GM21423 (cell line): ENCODE measurements at regions not wholly inside any gene's neighbourhood (a gene's known extent, or its start where the extent isn't known, plus 50 kb on each side); places are given as distances from the start of the nearest gene placed in this dataset.
A peak's percentile ranks its signal among the peaks of the same experiment; 100 is the strongest.

Experiments used
- ATAC-seq: cut with Tn5 transposase; IDR thresholded peaks from one replicate; pipeline ENCODE4 v1.9.1; 2021; ENCODE audit warnings: mild to moderate bottlenecking, moderate library complexity; ENCODE audit not compliant: unreplicated experiment

DNA sequence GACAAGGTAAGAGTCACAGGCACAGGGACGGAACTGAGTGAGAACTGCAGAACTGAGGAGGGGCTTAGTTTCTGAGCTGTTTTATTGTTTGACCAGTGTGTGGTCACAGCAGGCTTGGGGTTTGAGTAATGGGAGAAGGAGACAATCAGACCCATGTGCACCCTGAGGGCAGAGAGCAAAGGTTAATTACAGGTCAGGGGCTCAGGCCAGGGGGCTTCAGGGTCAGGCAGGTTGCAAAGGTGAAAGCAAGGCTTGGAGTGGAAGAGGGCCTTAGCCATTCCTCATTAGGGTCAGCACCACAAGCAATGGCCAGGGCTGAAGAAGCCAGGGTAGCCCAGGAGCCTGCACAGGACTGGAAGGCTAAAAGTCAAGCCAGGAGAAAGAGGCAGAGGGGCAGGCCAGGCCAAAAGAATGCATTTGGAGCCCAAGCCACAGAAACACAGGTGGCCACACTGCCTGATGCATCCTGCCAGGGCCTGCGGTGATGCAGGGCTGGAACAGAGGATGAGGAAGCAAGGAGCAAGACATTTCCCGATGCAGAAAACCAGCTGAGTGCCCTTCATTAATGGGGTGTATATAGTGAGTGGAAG, 209.8 kb upstream of the GYPC start:
- ATAC-seq: no peak

DNA sequence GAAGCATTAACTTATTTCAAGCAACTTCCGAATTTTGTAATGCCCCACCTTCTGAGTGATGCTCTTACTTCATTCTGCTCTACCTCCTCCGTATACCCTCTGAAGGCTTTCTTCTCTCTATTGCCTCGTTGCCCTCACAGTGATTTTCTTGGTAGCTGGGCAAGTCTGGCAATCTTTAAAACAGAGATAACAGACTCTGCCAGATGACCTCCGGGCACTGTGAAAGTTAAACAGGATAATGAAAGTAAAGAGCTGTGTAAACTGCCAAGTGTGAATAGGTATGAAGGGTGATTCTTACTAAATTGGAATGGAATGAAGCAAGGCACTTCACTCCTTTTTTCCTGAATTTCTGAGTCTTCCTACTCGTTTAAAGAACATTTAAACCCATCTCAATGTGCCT, 207.3 kb upstream of the GYPC start:
- ATAC-seq: no peak

DNA sequence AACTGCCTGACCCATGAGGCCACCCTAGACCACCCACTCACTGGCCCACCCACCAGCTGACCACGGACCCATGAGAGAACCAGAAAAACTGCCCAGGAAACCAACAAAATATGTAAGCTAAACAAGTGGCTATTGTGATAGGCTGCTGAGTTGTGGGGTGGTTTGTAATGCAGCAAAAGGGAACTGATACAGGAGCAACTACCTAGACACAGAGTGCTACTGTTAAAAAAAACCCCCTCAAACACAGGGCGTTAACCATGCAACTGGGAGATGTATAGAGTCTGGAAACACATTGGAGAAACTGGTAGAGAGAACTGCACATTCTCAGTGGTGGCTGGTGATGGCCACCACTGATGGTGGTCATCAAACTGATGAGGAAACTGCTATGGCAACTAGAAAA, 206.3 kb upstream of the GYPC start:
- ATAC-seq: peak; percentile 95

GRCh38 chr2:126463892-126464674, 191.9 kb upstream of the GYPC start:
- no peak for ATAC-seq

GRCh38 chr2:126467367-126468054, 188.4 kb upstream of the GYPC start:
- peak; percentile 92 for ATAC-seq

DNA sequence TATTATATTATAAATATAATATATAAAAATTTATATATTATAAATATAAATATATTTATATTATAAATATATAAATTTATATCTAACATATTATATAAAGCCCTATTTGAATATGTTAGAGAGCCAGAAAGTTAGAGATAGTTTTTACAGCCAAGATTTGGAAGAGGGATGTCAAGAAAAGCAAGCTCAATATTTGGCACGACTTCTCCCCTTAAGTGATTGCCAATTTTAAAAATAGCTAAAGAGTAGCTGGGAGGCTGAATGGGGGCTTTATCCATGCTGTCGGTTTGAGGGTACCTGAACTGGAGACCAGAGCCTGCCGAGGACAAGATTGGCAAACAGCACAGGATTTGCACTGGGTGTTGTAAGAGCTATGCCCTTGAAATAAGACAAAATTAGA, 180.9 kb upstream of the GYPC start:
- ATAC-seq: no peak

DNA sequence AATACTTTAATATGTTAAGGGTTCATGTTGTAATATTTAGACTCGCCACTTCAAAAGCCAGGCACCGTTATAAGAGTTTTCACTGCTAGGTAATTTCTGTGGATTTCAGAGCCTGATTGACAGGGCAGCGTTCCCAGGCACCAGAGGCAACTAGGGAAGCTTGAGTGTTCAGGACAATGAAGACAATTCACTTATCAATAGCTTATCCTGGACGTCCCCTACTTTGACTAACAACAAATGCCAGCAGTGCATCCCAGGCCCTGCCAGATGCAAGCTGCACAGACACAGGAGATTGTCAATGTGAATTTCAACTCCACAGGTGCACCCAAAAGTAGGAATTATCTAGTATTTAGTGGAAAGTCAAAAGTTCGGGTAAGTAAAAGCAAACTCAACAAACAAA, 179.3 kb upstream of the GYPC start:
- no peak for ATAC-seq

GRCh38 chr2:126480033-126480432, 175.9 kb upstream of the GYPC start:
- ATAC-seq: no peak

DNA sequence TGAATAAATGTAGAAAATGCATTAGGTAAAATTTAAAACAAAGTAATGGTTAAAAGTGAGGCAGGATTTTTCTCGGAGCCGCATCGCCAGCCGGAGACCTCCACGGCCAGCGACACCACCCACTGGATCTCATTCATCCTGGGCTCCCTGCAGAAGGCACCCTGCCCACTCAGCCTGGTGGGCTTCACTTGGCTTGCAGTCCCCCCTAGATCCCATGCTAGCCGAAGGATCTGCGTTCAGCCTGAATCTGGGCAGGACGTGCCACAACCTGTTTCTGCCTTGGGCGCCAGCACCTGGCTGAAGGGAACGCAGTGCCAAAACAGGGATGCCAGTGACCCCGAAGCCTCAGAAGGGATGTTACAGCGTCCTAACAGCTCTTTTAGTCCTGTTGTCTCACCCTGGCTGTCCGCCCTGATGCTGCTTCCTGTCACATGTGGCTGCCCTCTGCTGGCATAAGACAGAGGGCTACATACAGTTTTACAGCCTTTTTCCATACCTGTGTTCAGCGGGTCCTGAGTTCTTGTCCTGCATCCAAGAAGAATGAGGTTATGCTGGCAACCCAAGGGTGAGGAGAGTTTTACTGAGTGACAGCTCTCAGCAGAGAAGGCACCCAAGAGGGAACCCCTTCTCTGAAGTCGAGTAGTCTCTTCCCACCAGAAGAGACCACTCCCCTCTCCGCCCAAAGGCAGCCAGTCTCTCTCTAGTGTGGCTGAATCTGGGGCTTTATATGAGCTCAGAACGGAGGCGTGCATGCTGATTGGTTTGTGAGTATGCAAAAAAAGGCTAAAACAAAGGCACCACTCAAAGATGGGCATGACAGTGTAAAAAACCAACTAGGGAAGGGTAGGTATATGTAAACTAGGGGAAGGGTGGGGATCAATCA, 173.1 kb upstream of the GYPC start:
- ATAC-seq: no peak

- no peak for ATAC-seq
Measured at GRCh38 chr2:126494593-126494992, 161.4 kb upstream of the GYPC start.

DNA sequence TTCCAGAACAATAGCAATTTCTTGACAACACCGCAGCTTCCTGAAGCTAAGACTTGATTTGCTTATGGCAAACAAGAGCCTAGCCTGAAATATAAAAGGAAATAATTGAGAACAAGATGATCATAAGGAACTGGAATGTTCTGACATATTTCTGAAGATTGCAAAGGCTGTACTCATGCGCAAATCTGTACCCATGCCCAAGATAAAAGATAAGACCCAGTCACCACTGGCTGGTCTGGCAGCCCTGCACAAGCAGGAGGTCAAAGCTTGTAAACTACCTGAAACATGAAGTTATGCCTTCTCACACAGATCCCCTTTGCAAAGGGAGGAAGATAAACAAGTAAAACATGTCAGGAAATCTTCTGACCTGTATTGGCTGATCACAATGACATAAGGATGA, 160.8 kb upstream of the GYPC start:
- no peak for ATAC-seq

GRCh38 chr2:126496493-126496892, 159.5 kb upstream of the GYPC start:
- ATAC-seq: peak; percentile 82

- no peak for ATAC-seq
Measured at GRCh38 chr2:126503476-126503875, 152.5 kb upstream of the GYPC start.

GRCh38 chr2:126504949-126505348, 151.0 kb upstream of the GYPC start:
- no peak for ATAC-seq

DNA sequence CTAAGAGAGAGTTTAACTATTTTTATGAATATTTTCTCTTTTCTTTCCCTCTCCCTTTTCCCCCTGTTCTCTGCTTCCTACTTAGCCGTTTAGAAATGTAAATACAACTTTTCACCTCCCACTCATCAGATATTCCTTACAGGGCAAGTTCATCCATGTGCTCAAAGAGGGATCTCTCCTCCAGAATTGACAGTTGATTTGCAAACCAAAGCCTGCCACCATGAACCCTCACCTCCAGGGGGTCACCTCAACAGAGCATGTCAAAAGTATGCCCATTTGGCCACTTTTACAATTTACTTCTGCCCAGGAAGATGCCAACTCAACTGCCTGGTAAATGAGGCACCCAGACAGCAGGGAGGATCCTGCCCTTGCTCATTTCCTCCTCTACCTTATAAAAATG, 149.2 kb upstream of the GYPC start:
- ATAC-seq: no peak

GRCh38 chr2:126507425-126507911, 148.5 kb upstream of the GYPC start:
- no peak for ATAC-seq

GRCh38 chr2:126510356-126510755, 145.6 kb upstream of the GYPC start:
- no peak for ATAC-seq

GRCh38 chr2:126510960-126511359, 145.0 kb upstream of the GYPC start:
- ATAC-seq: no peak

GRCh38 chr2:126512026-126512425, 143.9 kb upstream of the GYPC start:
- ATAC-seq: no peak

DNA sequence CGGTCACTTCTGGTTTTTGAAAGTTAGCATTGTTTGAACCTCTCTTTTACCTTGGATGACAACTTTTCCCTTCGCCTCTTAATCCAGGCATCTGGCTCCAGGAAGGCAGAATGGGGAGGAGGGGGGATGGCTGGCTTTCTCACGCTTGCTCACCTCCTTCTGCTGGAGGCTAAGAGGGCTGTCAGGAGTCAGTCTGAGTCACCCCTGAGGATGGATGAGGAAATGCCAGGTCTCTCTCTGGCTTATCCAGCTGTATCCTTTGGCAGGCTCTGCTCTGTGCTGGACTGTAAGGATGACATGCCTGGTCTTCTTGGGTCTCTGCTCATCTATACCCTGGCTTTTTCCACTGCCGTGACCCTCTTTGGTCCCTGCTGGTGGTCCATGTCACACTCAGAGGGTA, 142.9 kb upstream of the GYPC start:
- no peak for ATAC-seq

GRCh38 chr2:126515471-126515870, 140.5 kb upstream of the GYPC start:
- no peak for ATAC-seq
